ENCODE measurements at regions not wholly inside any gene's neighbourhood (a gene's known extent, or its start where the extent isn't known, plus 50 kb on each side); places are given as distances from the start of the nearest gene placed in this dataset.

DNA sequence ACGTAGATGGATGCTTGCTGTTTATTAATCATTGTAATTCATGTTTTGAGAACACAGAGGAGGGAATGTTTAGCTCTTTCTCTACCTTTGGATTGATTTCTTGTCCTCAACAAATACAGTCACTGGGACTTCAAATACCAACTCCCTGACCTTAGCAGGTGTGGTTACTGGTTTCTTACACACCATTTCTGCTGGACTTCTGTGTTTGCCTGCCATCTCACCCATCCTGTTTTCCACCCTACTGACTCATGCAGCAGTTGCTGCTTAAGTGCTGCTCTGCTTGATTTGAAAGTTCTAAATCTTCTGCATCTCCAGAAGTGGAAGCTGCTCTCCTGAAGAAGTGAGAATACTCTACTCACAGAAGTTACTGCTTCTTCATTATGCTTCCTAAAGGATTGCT is 170.3 kb downstream of the ZPLD1 start:
- TF ChIP-seq JUN (IDR thresholded peaks at IDR 0.05) (no peak), ESRRA (IDR thresholded peaks at IDR 0.05; ENCODE audit: borderline replicate concordance, low read length) (no peak), HOXB13 (CRISPR knock-in tag; IDR thresholded peaks at IDR 0.05; ENCODE audit: low read depth) (no peak), POLR2AphosphoS2 (conservative IDR thresholded peaks at IDR 0.05; ENCODE audit: low read length) (no peak), TFCP2L1 (CRISPR knock-in tag; IDR thresholded peaks at IDR 0.05) (no peak), EP300 (IDR thresholded peaks at IDR 0.05) (no peak), MAZ (IDR thresholded peaks at IDR 0.05; ENCODE audit: borderline replicate concordance, low read depth, low read length) (no peak), CHD2 (IDR thresholded peaks at IDR 0.05; ENCODE audit: low read length, partially characterized antibody) (no peak), POLR2A (IDR thresholded peaks at IDR 0.05; ENCODE audit: low read length) (no peak), RNF2 (IDR thresholded peaks at IDR 0.05; ENCODE audit: borderline replicate concordance, low read depth) (no peak), ZFP36 (IDR thresholded peaks at IDR 0.05; ENCODE audit: borderline replicate concordance, partially characterized antibody) (no peak)
- TF ChIP-seq, protein P1, sequence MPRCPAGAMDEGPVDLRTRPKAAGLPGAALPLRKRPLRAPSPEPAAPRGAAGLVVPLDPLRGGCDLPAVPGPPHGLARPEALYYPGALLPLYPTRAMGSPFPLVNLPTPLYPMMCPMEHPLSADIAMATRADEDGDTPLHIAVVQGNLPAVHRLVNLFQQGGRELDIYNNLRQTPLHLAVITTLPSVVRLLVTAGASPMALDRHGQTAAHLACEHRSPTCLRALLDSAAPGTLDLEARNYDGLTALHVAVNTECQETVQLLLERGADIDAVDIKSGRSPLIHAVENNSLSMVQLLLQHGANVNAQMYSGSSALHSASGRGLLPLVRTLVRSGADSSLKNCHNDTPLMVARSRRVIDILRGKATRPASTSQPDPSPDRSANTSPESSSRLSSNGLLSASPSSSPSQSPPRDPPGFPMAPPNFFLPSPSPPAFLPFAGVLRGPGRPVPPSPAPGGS (IDR thresholded peaks at IDR 0.05): no peak
- TF ChIP-seq, protein P2, sequence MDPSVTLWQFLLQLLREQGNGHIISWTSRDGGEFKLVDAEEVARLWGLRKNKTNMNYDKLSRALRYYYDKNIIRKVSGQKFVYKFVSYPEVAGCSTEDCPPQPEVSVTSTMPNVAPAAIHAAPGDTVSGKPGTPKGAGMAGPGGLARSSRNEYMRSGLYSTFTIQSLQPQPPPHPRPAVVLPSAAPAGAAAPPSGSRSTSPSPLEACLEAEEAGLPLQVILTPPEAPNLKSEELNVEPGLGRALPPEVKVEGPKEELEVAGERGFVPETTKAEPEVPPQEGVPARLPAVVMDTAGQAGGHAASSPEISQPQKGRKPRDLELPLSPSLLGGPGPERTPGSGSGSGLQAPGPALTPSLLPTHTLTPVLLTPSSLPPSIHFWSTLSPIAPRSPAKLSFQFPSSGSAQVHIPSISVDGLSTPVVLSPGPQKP (IDR thresholded peaks at IDR 0.05; ENCODE audit: low read depth, low read length): no peak
- TF ChIP-seq, protein P3, sequence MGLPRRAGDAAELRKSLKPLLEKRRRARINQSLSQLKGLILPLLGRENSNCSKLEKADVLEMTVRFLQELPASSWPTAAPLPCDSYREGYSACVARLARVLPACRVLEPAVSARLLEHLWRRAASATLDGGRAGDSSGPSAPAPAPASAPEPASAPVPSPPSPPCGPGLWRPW (IDR thresholded peaks at IDR 0.05): no peak
- TF ChIP-seq, protein P4, sequence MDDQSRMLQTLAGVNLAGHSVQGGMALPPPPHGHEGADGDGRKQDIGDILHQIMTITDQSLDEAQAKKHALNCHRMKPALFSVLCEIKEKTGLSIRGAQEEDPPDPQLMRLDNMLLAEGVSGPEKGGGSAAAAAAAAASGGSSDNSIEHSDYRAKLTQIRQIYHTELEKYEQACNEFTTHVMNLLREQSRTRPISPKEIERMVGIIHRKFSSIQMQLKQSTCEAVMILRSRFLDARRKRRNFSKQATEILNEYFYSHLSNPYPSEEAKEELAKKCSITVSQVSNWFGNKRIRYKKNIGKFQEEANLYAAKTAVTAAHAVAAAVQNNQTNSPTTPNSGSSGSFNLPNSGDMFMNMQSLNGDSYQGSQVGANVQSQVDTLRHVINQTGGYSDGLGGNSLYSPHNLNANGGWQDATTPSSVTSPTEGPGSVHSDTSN (IDR thresholded peaks at IDR 0.05): no peak
- TF ChIP-seq, protein P5, sequence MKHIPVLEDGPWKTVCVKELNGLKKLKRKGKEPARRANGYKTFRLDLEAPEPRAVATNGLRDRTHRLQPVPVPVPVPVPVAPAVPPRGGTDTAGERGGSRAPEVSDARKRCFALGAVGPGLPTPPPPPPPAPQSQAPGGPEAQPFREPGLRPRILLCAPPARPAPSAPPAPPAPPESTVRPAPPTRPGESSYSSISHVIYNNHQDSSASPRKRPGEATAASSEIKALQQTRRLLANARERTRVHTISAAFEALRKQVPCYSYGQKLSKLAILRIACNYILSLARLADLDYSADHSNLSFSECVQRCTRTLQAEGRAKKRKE (CRISPR knock-in tag; IDR thresholded peaks at IDR 0.05; ENCODE audit: low read depth): no peak
- no peak overlapping the region for H3K27ac ChIP-seq
- DNase-seq (ENCODE audit: low read depth in 1 of 2, low spot score in 1 of 2) (no peak), ATAC-seq (no peak), FAIRE-seq (no peak)
- no peaks in the 10 kb centered on the region for H3K9me3 ChIP-seq
- H3K4me2 ChIP-seq: no peak overlapping the region
- H3K4me1 ChIP-seq: no peaks in the 10 kb centered on the region
- 4% methylated on average over 1 of the region's 1 CpG for WGBS (ENCODE audit: missing lambda C conversion rate)
- no peak overlapping the region for H3K4me3 ChIP-seq
- CTCF ChIA-PET: no interaction called here
- POLR2A ChIA-PET: no interaction called here

DNA sequence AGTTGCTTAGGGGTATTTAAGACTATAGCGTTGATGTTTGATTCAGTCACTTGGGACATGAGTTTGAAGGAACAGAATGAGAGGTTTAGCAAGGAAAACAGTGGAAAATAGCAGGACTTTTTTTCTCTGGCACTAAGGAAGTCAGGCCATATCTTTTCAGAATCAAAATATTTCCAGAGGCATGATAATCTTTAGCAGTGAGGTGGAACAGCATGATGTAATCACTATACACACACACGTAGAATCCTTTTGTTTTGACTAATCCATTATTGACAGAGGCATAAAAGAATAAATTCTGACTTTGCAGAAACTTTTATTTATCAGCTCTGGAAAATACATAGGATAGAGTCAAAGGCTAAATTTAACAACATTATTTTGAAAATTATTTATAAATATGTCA is 174.1 kb downstream of the ZPLD1 start:
- FAIRE-seq (no peak), DNase-seq (ENCODE audit: low read depth in 1 of 2, low spot score in 1 of 2) (no peak), ATAC-seq (no peak)
- no peak overlapping the region for H3K27ac ChIP-seq
- WGBS (ENCODE audit: missing lambda C conversion rate): 6% methylated on average over 2 of the region's 2 CpGs
- ChIA-PET POLR2A (no interaction called here), CTCF (no interaction called here)
- no peaks in the 10 kb centered on the region for H3K9me3 ChIP-seq
- no peak overlapping the region for H3K4me3 ChIP-seq
- no peaks in the 10 kb centered on the region for H3K4me1 ChIP-seq
- TF ChIP-seq RFX5 (IDR thresholded peaks at IDR 0.05) (no peak), EP300 (IDR thresholded peaks at IDR 0.05) (no peak), RAD21 (conservative IDR thresholded peaks at IDR 0.05 in 1 of 2, IDR thresholded peaks at IDR 0.05 in 1 of 2) (no peak), JUNB (IDR thresholded peaks at IDR 0.05) (no peak), SREBF2 (IDR thresholded peaks at IDR 0.05) (no peak), ZSCAN20 (CRISPR knock-in tag; IDR thresholded peaks at IDR 0.05) (no peak), BHLHE40 (IDR thresholded peaks at IDR 0.05; ENCODE audit: low read depth, low read length) (no peak), MAFK (IDR thresholded peaks at IDR 0.05; ENCODE audit: partially characterized antibody) (no peak), CHD2 (IDR thresholded peaks at IDR 0.05; ENCODE audit: low read length, partially characterized antibody) (no peak), RCOR1 (IDR thresholded peaks at IDR 0.05; ENCODE audit: low read depth, low read length) (no peak), HOXB13 (CRISPR knock-in tag; IDR thresholded peaks at IDR 0.05; ENCODE audit: low read depth) (no peak), CEBPB (IDR thresholded peaks at IDR 0.05) (no peak)
- TF ChIP-seq, protein P1 (IDR thresholded peaks at IDR 0.05): no peak
- TF ChIP-seq, protein P6, sequence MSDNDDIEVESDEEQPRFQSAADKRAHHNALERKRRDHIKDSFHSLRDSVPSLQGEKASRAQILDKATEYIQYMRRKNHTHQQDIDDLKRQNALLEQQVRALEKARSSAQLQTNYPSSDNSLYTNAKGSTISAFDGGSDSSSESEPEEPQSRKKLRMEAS (IDR thresholded peaks at IDR 0.05): no peak
- TF ChIP-seq, protein P2 (IDR thresholded peaks at IDR 0.05; ENCODE audit: low read depth, low read length): no peak
- no peak overlapping the region for H3K4me2 ChIP-seq

Data from A549 (cell line).